ENCODE measurements at regions not wholly inside any gene's neighbourhood (a gene's known extent, or its start where the extent isn't known, plus 50 kb on each side); places are given as distances from the start of the nearest gene placed in this dataset.

DNA sequence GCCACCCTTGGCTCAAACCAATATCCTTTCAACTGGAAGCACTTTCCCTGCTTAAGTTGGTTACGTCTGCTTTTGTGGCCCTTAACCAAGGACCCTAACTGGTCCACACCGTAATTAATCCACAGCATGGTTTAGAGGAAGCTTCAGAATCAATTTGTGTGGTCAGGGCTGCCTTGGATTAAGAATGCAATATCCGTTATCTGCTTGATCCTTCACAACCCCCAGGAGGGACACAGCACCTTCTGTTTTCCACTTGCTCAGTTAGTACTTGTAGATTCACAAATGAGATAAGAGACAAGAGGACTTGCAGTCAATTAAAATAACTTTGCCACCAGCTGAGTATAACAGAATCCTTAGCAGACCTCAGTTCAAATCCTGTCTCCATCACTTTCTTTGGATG, 56.9 kb upstream of the LRP8 start:
- H3K9me3 ChIP-seq, result no peaks in the 10 kb centered on the region
- peaks cover 0 to 10% of the 10 kb centered on the region in 2 experiments for H3K27me3 ChIP-seq (replicated peaks in 1 of 2; ENCODE audit: control insufficient read depth in 2 of 2, extremely low read depth in 1 of 2, insufficient read depth in 2 of 2, low read length in 1 of 2)
- DNase-seq, result no peak
- H3K4me3 ChIP-seq (ENCODE audit: control insufficient read depth in 1 of 2, extremely low read depth in 1 of 2, low read length in 1 of 2), result no peak overlapping the region
- CTCF ChIA-PET, result no interaction called here
- Mint-ChIP-seq H3K4me3 (no peak overlapping the region), H3K27ac (no peak overlapping the region), H3K36me3 (no peaks in the 10 kb centered on the region), H3K4me1 (peaks cover 0 to 5% (median 0%) of the 10 kb centered on the region in 3 donors), H3K9me3 (peaks cover 0 to 4% (median 3%) of the 10 kb centered on the region in 3 donors), H3K27me3 (peaks cover 7 to 9% of the 10 kb centered on the region in 2 donors)
- no peak overlapping the region for H3K27ac ChIP-seq (ENCODE audit: low read length)
- no peaks in the 10 kb centered on the region for H3K4me1 ChIP-seq (ENCODE audit: control insufficient read depth in 1 of 2, extremely low read depth in 1 of 2, insufficient read depth in 2 of 2, low read length in 2 of 2)
- H3K36me3 ChIP-seq (ENCODE audit: control insufficient read depth in 2 of 2, extremely low read depth in 1 of 2, insufficient read depth in 1 of 2, low read length in 1 of 2), result no peaks in the 10 kb centered on the region
- no CpG with 5 or more reads among the region's 3 CpGs for WGBS (ENCODE audit: insufficient coverage)
- ATAC-seq (replicated peaks in 1 of 4), result no peak
- POLR2A ChIA-PET, result no interaction called here

DNA sequence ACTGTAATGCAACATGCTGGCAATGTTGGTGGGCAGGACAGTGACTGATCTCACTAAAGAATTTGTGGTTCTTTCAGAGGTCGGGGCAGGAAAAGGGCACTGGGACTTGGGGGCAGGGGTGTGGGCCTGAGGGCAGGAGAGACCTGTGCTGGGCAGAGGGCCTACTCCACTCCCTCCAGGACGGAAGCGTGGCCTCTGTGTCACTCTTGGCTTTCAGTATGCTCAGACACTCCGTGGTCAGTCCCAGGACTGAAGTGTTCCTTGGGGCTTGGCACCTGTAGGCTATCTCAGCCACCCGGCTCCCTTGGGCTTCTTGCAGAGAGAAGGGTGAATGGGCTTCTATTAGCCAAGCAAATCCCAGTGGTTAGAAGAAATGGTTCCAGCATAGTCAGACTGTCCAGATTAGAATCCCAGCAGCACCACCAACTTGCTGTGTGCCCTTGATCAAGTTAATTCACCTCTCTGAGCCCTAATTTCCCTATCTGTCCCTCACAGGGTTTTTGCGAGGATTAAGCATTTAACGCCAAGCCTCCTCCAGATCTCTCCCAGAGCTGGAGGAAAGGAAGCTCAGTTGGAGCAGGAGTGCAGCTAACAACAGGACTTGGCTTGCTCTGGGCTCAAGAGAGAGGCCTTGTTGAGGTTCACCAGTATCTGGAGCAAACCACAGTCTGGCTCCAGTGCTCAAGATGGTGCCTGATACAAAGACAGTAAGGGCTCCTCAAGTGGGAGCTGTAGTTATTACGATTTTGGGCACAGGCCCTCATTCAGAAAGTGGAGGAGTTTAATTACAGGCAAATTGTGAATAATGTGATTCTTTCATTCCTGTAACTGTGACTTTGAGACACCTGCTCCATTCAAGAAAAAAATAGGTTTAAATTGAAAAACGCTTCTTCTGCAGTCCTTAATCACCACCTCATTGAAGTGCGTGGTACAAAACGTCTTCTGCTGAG, 57.7 kb upstream of the LRP8 start:
- no peaks in the 10 kb centered on the region for H3K9me3 ChIP-seq
- H3K4me3 ChIP-seq (ENCODE audit: control insufficient read depth in 1 of 2, extremely low read depth in 1 of 2, low read length in 1 of 2), result no peak overlapping the region
- peaks cover 0 to 4% (median 3%) of the 10 kb centered on the region in 3 donors for H3K9me3 Mint-ChIP-seq
- no peak overlapping the region for H3K27ac ChIP-seq (ENCODE audit: low read length)
- no peaks in the 10 kb centered on the region for H3K36me3 ChIP-seq (ENCODE audit: control insufficient read depth in 2 of 2, extremely low read depth in 1 of 2, insufficient read depth in 1 of 2, low read length in 1 of 2)
- H3K4me1 ChIP-seq (ENCODE audit: control insufficient read depth in 1 of 2, extremely low read depth in 1 of 2, insufficient read depth in 2 of 2, low read length in 2 of 2), result no peaks in the 10 kb centered on the region
- peaks cover 5 to 7% of the 10 kb centered on the region in 2 donors for H3K27me3 Mint-ChIP-seq
- POLR2A ChIA-PET, result no interaction called here
- 78% methylated on average over 7 of the region's 11 CpGs for WGBS (ENCODE audit: insufficient coverage)
- H3K27ac Mint-ChIP-seq, result no peak overlapping the region
- no peaks in the 10 kb centered on the region for H3K36me3 Mint-ChIP-seq
- H3K4me1 Mint-ChIP-seq, result peaks cover 0 to 5% (median 0%) of the 10 kb centered on the region in 3 donors
- CTCF ChIA-PET, result interaction anchor here in 1 of 2 donors (1.2 kb wide), 1 partner anchor 107 kb away, joined by 3 read pairs; no protein-coding TSS in a partner anchor
- no peak overlapping the region for H3K4me3 Mint-ChIP-seq
- H3K27me3 ChIP-seq (replicated peaks in 1 of 2; ENCODE audit: control insufficient read depth in 2 of 2, extremely low read depth in 1 of 2, insufficient read depth in 2 of 2, low read length in 1 of 2), result peaks cover 0 to 4% of the 10 kb centered on the region in 2 experiments
- ATAC-seq (replicated peaks in 1 of 4) (no peak), DNase-seq (no peak)

DNA sequence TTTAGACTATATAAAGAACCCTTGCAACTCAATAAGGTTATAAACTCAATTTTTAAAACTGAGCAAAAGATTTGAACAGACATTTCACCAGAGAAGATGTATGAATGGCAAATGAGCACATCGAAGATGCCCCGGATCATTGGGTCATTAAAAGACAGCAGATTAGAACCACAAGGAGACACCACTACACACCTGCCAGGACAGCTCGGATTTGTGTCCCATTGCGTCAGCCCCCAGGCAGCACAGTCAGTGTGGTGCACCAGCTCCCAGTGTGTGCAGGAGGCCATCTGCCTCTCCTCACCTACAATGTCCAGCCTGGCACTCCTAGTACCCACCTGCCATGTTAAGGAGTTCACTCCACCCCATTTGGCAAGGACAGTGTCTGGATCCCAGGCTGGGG, 61.1 kb upstream of the LRP8 start:
- 94% methylated on average over 4 of the region's 4 CpGs for WGBS (ENCODE audit: insufficient coverage)
- POLR2A ChIA-PET, result no interaction called here
- Histone ChIP-seq H3K9me3 (no peaks in the 10 kb centered on the region), H3K36me3 (ENCODE audit: control insufficient read depth in 2 of 2, extremely low read depth in 1 of 2, insufficient read depth in 1 of 2, low read length in 1 of 2) (no peaks in the 10 kb centered on the region), H3K4me1 (ENCODE audit: control insufficient read depth in 1 of 2, extremely low read depth in 1 of 2, insufficient read depth in 2 of 2, low read length in 2 of 2) (peaks cover 0 to 5% of the 10 kb centered on the region in 2 experiments), H3K27ac (ENCODE audit: low read length) (no peak overlapping the region), H3K4me3 (ENCODE audit: control insufficient read depth in 1 of 2, extremely low read depth in 1 of 2, low read length in 1 of 2) (no peak overlapping the region), H3K27me3 (replicated peaks in 1 of 2; ENCODE audit: control insufficient read depth in 2 of 2, extremely low read depth in 1 of 2, insufficient read depth in 2 of 2, low read length in 1 of 2) (no peaks in the 10 kb centered on the region)
- H3K36me3 Mint-ChIP-seq, result no peaks in the 10 kb centered on the region
- H3K27me3 Mint-ChIP-seq, result peaks cover 0 to 5% of the 10 kb centered on the region in 2 donors
- H3K4me1 Mint-ChIP-seq, result peaks cover 0 to 5% (median 2%) of the 10 kb centered on the region in 3 donors
- no peak for ATAC-seq (replicated peaks in 1 of 4)
- H3K9me3 Mint-ChIP-seq, result peaks cover 0 to 4% (median 3%) of the 10 kb centered on the region in 3 donors
- DNase-seq, result no peak
- CTCF ChIA-PET, result no interaction called here
- H3K27ac Mint-ChIP-seq, result no peak overlapping the region
- no peak overlapping the region for H3K4me3 Mint-ChIP-seq

GRCh38 chr1:53390261-53390660, 62.4 kb upstream of the LRP8 start:
- peaks cover 0 to 4% (median 3%) of the 10 kb centered on the region in 3 donors for H3K9me3 Mint-ChIP-seq

GRCh38 chr1:53390736-53391135, 62.9 kb upstream of the LRP8 start:
- Mint-ChIP-seq H3K36me3 (no peaks in the 10 kb centered on the region), H3K4me3 (no peak overlapping the region), H3K27ac (no peak overlapping the region), H3K27me3 (peaks cover 0 to 5% of the 10 kb centered on the region in 2 donors), H3K4me1 (peaks cover 0 to 4% (median 2%) of the 10 kb centered on the region in 3 donors), H3K9me3 (peaks cover 0 to 4% (median 3%) of the 10 kb centered on the region in 3 donors)
- ATAC-seq (replicated peaks in 1 of 4), result no peak
- ChIA-PET CTCF (interaction anchor here (0.6 to 1.6 kb wide), 3 partner anchors 112 to 777 kb away, joined by 3 to 6 read pairs (median 5); no protein-coding TSS in a partner anchor), POLR2A (interaction anchor here in 1 of 2 donors (0.6 kb wide), 1 partner anchor 112 kb away, joined by 6 read pairs; no protein-coding TSS in a partner anchor)
- Histone ChIP-seq H3K27me3 (replicated peaks in 1 of 2; ENCODE audit: control insufficient read depth in 2 of 2, extremely low read depth in 1 of 2, insufficient read depth in 2 of 2, low read length in 1 of 2) (no peaks in the 10 kb centered on the region), H3K27ac (ENCODE audit: low read length) (no peak overlapping the region), H3K36me3 (ENCODE audit: control insufficient read depth in 2 of 2, extremely low read depth in 1 of 2, insufficient read depth in 1 of 2, low read length in 1 of 2) (no peaks in the 10 kb centered on the region), H3K4me1 (ENCODE audit: control insufficient read depth in 1 of 2, extremely low read depth in 1 of 2, insufficient read depth in 2 of 2, low read length in 2 of 2) (peaks cover 0 to 5% of the 10 kb centered on the region in 2 experiments), H3K4me3 (ENCODE audit: control insufficient read depth in 1 of 2, extremely low read depth in 1 of 2, low read length in 1 of 2) (no peak overlapping the region), H3K9me3 (no peaks in the 10 kb centered on the region)
- WGBS (ENCODE audit: insufficient coverage), result 93% methylated on average over 8 of the region's 8 CpGs
- no peak for DNase-seq

More at GRCh38 chr1:53390261-53390660, 62.4 kb upstream of the LRP8 start:
- DNase-seq (no peak), ATAC-seq (replicated peaks in 1 of 4) (no peak)
- ChIA-PET CTCF (interaction anchor here (0.6 to 1.6 kb wide), 3 partner anchors 112 to 777 kb away, joined by 3 to 5 read pairs (median 5); no protein-coding TSS in a partner anchor), POLR2A (no interaction called here)
- Mint-ChIP-seq H3K4me1 (peaks cover 0 to 5% (median 2%) of the 10 kb centered on the region in 3 donors), H3K27me3 (peaks cover 0 to 5% of the 10 kb centered on the region in 2 donors), H3K27ac (no peak overlapping the region), H3K4me3 (no peak overlapping the region), H3K36me3 (no peaks in the 10 kb centered on the region)
- Histone ChIP-seq H3K36me3 (ENCODE audit: control insufficient read depth in 2 of 2, extremely low read depth in 1 of 2, insufficient read depth in 1 of 2, low read length in 1 of 2) (no peaks in the 10 kb centered on the region), H3K27me3 (replicated peaks in 1 of 2; ENCODE audit: control insufficient read depth in 2 of 2, extremely low read depth in 1 of 2, insufficient read depth in 2 of 2, low read length in 1 of 2) (no peaks in the 10 kb centered on the region), H3K9me3 (no peaks in the 10 kb centered on the region), H3K4me3 (ENCODE audit: control insufficient read depth in 1 of 2, extremely low read depth in 1 of 2, low read length in 1 of 2) (no peak overlapping the region), H3K27ac (ENCODE audit: low read length) (no peak overlapping the region), H3K4me1 (ENCODE audit: control insufficient read depth in 1 of 2, extremely low read depth in 1 of 2, insufficient read depth in 2 of 2, low read length in 2 of 2) (peaks cover 0 to 5% of the 10 kb centered on the region in 2 experiments)
- WGBS (ENCODE audit: insufficient coverage), result 46% methylated on average over 4 of the region's 5 CpGs

DNA sequence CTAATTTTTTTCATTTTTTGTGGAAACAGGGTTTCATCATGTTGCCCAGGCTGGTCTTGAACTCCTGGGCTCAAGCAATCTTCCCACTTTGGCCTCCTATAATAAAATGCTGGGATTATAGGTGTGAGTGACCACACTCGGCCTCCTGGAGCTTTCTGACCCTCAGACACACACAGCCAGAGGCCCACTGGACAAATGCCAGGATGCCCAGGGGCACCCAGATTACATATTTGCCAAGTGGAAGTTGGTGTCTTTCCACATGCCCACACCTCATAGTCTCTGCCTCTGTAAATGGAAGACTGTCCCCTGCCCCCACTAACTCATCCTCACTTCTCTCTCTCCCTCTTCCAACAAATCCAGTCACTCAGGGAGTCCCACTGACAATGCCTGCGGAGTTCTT, 63.4 kb upstream of the LRP8 start:
- Mint-ChIP-seq H3K27me3 (peaks cover 0 to 6% of the 10 kb centered on the region in 2 donors), H3K9me3 (peaks cover 0 to 4% (median 3%) of the 10 kb centered on the region in 3 donors), H3K36me3 (no peaks in the 10 kb centered on the region), H3K27ac (no peak overlapping the region), H3K4me1 (peaks cover 0 to 2% (median 0%) of the 10 kb centered on the region in 3 donors), H3K4me3 (no peak overlapping the region)
- no peak overlapping the region for H3K27ac ChIP-seq (ENCODE audit: low read length)
- no peak overlapping the region for H3K4me3 ChIP-seq (ENCODE audit: control insufficient read depth in 1 of 2, extremely low read depth in 1 of 2, low read length in 1 of 2)
- DNase-seq, result no peak
- 100% methylated on average over 1 of the region's 2 CpGs for WGBS (ENCODE audit: insufficient coverage)
- no peak for ATAC-seq (replicated peaks in 1 of 4)
- peaks cover 0 to 2% of the 10 kb centered on the region in 2 experiments for H3K27me3 ChIP-seq (replicated peaks in 1 of 2; ENCODE audit: control insufficient read depth in 2 of 2, extremely low read depth in 1 of 2, insufficient read depth in 2 of 2, low read length in 1 of 2)
- H3K9me3 ChIP-seq, result no peaks in the 10 kb centered on the region
- ChIA-PET CTCF (interaction anchor here in 1 of 2 donors (0.6 kb wide), 1 partner anchor 484 kb away, joined by 6 read pairs; no protein-coding TSS in a partner anchor), POLR2A (interaction anchor here in 1 of 2 donors (0.6 kb wide), 1 partner anchor 113 kb away, joined by 6 read pairs; no protein-coding TSS in a partner anchor)
- H3K4me1 ChIP-seq (ENCODE audit: control insufficient read depth in 1 of 2, extremely low read depth in 1 of 2, insufficient read depth in 2 of 2, low read length in 2 of 2), result peaks cover 0 to 5% of the 10 kb centered on the region in 2 experiments
- H3K36me3 ChIP-seq (ENCODE audit: control insufficient read depth in 2 of 2, extremely low read depth in 1 of 2, insufficient read depth in 1 of 2, low read length in 1 of 2), result no peaks in the 10 kb centered on the region
